ENCODE measurements at regions not wholly inside any gene's neighbourhood (a gene's known extent, or its start where the extent isn't known, plus 50 kb on each side); places are given as distances from the start of the nearest gene placed in this dataset.

- no peak overlapping the region for H3K4me3 ChIP-seq (ENCODE audit: low read length)
These were observed 261.2 kb downstream of the EIPR1 start for GRCh38 chr2:3116371-3116770.

GRCh38 chr2:3115301-3116042 lies 262.1 kb downstream of the EIPR1 start:
- no peak for TF ChIP-seq CTCF (conservative IDR thresholded peaks at IDR 0.05; ENCODE audit: low read length)
- DNase-seq (ENCODE audit: low read depth), result no peak
- H3K4me3 ChIP-seq (ENCODE audit: low read length), result no peak overlapping the region

More at GRCh38 chr2:3116371-3116770, 261.2 kb downstream of the EIPR1 start:
- TF ChIP-seq CTCF (conservative IDR thresholded peaks at IDR 0.05; ENCODE audit: low read length), result no peak
- DNase-seq (ENCODE audit: low read depth), result no peak

GRCh38 chr2:3114406-3115185 lies 263.0 kb downstream of the EIPR1 start:
- no peak for DNase-seq (ENCODE audit: low read depth)
- H3K4me3 ChIP-seq (ENCODE audit: low read length), result no peak overlapping the region
- no peak for TF ChIP-seq CTCF (conservative IDR thresholded peaks at IDR 0.05; ENCODE audit: low read length)

GRCh38 chr2:3113769-3114168 lies 263.8 kb downstream of the EIPR1 start:
- DNase-seq (ENCODE audit: low read depth), result no peak
- TF ChIP-seq CTCF (conservative IDR thresholded peaks at IDR 0.05; ENCODE audit: low read length), result no peak
- H3K4me3 ChIP-seq (ENCODE audit: low read length), result no peak overlapping the region

- TF ChIP-seq CTCF (conservative IDR thresholded peaks at IDR 0.05; ENCODE audit: low read length), result no peak
- H3K4me3 ChIP-seq (ENCODE audit: low read length), result no peak overlapping the region
- DNase-seq (ENCODE audit: low read depth), result no peak
These were observed 264.5 kb downstream of the EIPR1 start for GRCh38 chr2:3113122-3113521.

GRCh38 chr2:3112553-3112952 lies 265.1 kb downstream of the EIPR1 start:
- TF ChIP-seq CTCF (conservative IDR thresholded peaks at IDR 0.05; ENCODE audit: low read length), result no peak
- no peak for DNase-seq (ENCODE audit: low read depth)
- H3K4me3 ChIP-seq (ENCODE audit: low read length), result no peak overlapping the region

GRCh38 chr2:3112131-3112530 lies 265.5 kb downstream of the EIPR1 start:
- TF ChIP-seq CTCF (conservative IDR thresholded peaks at IDR 0.05; ENCODE audit: low read length), result no peak
- no peak for DNase-seq (ENCODE audit: low read depth)
- no peak overlapping the region for H3K4me3 ChIP-seq (ENCODE audit: low read length)

Data from AG10803 (cell line).